Mesenchymal stem cell (in vitro differentiated cells and primary cell): ENCODE measurements at regions not wholly inside any gene's neighbourhood (a gene's known extent, or its start where the extent isn't known, plus 50 kb on each side); places are given as distances from the start of the nearest gene placed in this dataset.

Experiments
- DNase-seq: peaks from one replicate; pipeline ENCODE4 v3.0.0-alpha.2; 2013
- H2AFZ ChIP-seq: one replicate; pipeline ENCODE4 v1.6.1; 2013; ENCODE audit warnings: low read depth, mild to moderate bottlenecking, control low read depth, inconsistent platforms, low read length, moderate library complexity
- H2AK5ac ChIP-seq: 2 replicates; pipeline ENCODE4 v1.6.1; 2013; ENCODE audit warnings: low read length, moderate library complexity, mild to moderate bottlenecking, inconsistent platforms; ENCODE audit not compliant: severe bottlenecking
- H2BK120ac ChIP-seq: one replicate; pipeline ENCODE4 v1.6.1; 2013; ENCODE audit warnings: low read depth, mild to moderate bottlenecking, inconsistent platforms, low read length, moderate library complexity
- H2BK12ac ChIP-seq, 2 experiments: one replicate each; pipeline ENCODE4 v1.6.1; 2013; ENCODE audit warnings: inconsistent platforms in 2 of 2, low read length in 2 of 2, mild to moderate bottlenecking in 2 of 2, moderate library complexity in 2 of 2, control low read depth in 1 of 2
- H2BK15ac ChIP-seq: one replicate; pipeline ENCODE4 v1.6.1; 2013; ENCODE audit warnings: mild to moderate bottlenecking, low read depth, inconsistent platforms; ENCODE audit not compliant: poor library complexity, severe bottlenecking
- H2BK5ac ChIP-seq: 2 replicates; pipeline ENCODE4 v1.6.1; 2013; ENCODE audit warnings: low read depth, mild to moderate bottlenecking, low read length, control low read depth, inconsistent platforms; ENCODE audit not compliant: poor library complexity, severe bottlenecking
- H3K14ac ChIP-seq, 2 experiments: one replicate each; pipeline ENCODE4 v1.6.1; 2013; ENCODE audit warnings: inconsistent platforms in 2 of 2, low read length in 2 of 2, control low read depth in 1 of 2, mild to moderate bottlenecking in 1 of 2, moderate library complexity in 1 of 2
- H3K18ac ChIP-seq, 2 experiments: one replicate each; pipeline ENCODE4 v1.6.1; 2013; ENCODE audit warnings: inconsistent platforms in 2 of 2, low read length in 2 of 2, control low read depth in 1 of 2, low read depth in 1 of 2, mild to moderate bottlenecking in 1 of 2
- H3K23ac ChIP-seq, 2 experiments: one replicate each; pipeline ENCODE4 v1.6.1; 2013; ENCODE audit warnings: inconsistent platforms in 2 of 2, low read length in 2 of 2, mild to moderate bottlenecking in 2 of 2, moderate library complexity in 2 of 2, control low read depth in 1 of 2
- H3K27ac ChIP-seq: 2 replicates; pipeline ENCODE4 v1.5.1; 2013; ENCODE audit warnings: mild to moderate bottlenecking, moderate library complexity, low read length, control low read depth, inconsistent platforms; ENCODE audit not compliant: poor library complexity, severe bottlenecking
- H3K27me3 ChIP-seq, 2 experiments: 2 replicates each; pipeline versions ENCODE4 v1.6.1 to v1.7.0; 2013; ENCODE audit warnings: low read length in 2 of 2, mild to moderate bottlenecking in 2 of 2, moderate library complexity in 2 of 2, control low read depth in 1 of 2, inconsistent platforms in 1 of 2; ENCODE audit not compliant: control insufficient read depth in 1 of 2, insufficient read depth in 1 of 2
- H3K36me3 ChIP-seq, 2 experiments: 2 replicates each; pipeline versions ENCODE4 v1.6.1 to v1.7.0; 2013; ENCODE audit warnings: low read length in 2 of 2, control low read depth in 1 of 2, inconsistent platforms in 1 of 2, low read depth in 1 of 2, mild to moderate bottlenecking in 1 of 2; ENCODE audit not compliant: insufficient read depth in 2 of 2, control insufficient read depth in 1 of 2
- H3K4ac ChIP-seq, 2 experiments: one replicate each; pipeline ENCODE4 v1.6.1; 2013; ENCODE audit warnings: inconsistent platforms in 2 of 2, low read length in 2 of 2, mild to moderate bottlenecking in 2 of 2, moderate library complexity in 2 of 2, control low read depth in 1 of 2, low read depth in 1 of 2
- H3K4me1 ChIP-seq: 2 replicates; pipeline ENCODE4 v1.6.1; 2013; ENCODE audit warnings: low read depth, low read length, control low read depth; ENCODE audit not compliant: control insufficient read depth, insufficient read depth
- H3K4me2 ChIP-seq: 2 replicates; pipeline ENCODE4 v1.6.1; 2013; ENCODE audit warnings: low read length, mild to moderate bottlenecking, inconsistent platforms; ENCODE audit not compliant: poor library complexity, severe bottlenecking
- H3K4me3 ChIP-seq, 2 experiments: 2 replicates each; pipeline versions ENCODE4 v1.5.1 to v1.7.0; 2013; ENCODE audit warnings: low read length in 2 of 2, mild to moderate bottlenecking in 2 of 2, control low read depth in 1 of 2, low read depth in 1 of 2; ENCODE audit not compliant: insufficient read depth in 1 of 2
- H3K79me1 ChIP-seq: replicated peaks from 2 replicates; pipeline ENCODE4 v1.6.1; 2013; ENCODE audit warnings: mild to moderate bottlenecking, control low read depth, low read length, inconsistent platforms; ENCODE audit not compliant: poor library complexity, severe bottlenecking
- H3K9ac ChIP-seq: 2 replicates; pipeline ENCODE4 v1.7.0; 2013; ENCODE audit warnings: mild to moderate bottlenecking, low read length, moderate library complexity
- H3K9me3 ChIP-seq: 2 replicates; pipeline ENCODE4 v1.7.0; 2013; ENCODE audit warnings: mild to moderate bottlenecking, low read length; ENCODE audit not compliant: control insufficient read depth
- H4K8ac ChIP-seq: one replicate; pipeline ENCODE4 v1.6.1; 2013; ENCODE audit warnings: inconsistent platforms, mild to moderate bottlenecking, low read length, moderate library complexity
- H4K91ac ChIP-seq: one replicate; pipeline ENCODE4 v1.6.1; 2013; ENCODE audit warnings: mild to moderate bottlenecking, low read length, inconsistent platforms
- WGBS: methylation state at CpG from one replicate; pipeline ENCODE4 v1.1.7; 2013; ENCODE audit warnings: mixed read lengths; 5-methylcytosine and 5-hydroxymethylcytosine counted together

GRCh38 chr2:196555161-196555560, 84.4 kb upstream of the CCDC150 start:
- no peak overlapping the region for H2AFZ ChIP-seq
- DNase-seq = no peak
- H2BK120ac ChIP-seq = no peak overlapping the region
- H3K23ac ChIP-seq = no peak overlapping the region
- H2BK15ac ChIP-seq = no peak overlapping the region
- no peaks in the 10 kb centered on the region for H3K36me3 ChIP-seq
- 97% methylated on average over 3 of the region's 3 CpGs for WGBS
- no peak overlapping the region for H3K4ac ChIP-seq
- no peak overlapping the region for H4K91ac ChIP-seq
- H2BK5ac ChIP-seq = no peak overlapping the region
- no peak overlapping the region for H2AK5ac ChIP-seq
- no peaks in the 10 kb centered on the region for H3K27me3 ChIP-seq
- no peaks in the 10 kb centered on the region for H3K4me1 ChIP-seq
- no peak overlapping the region for H3K14ac ChIP-seq
- H3K27ac ChIP-seq = no peak overlapping the region
- no peak overlapping the region for H2BK12ac ChIP-seq
- no peak overlapping the region for H3K4me3 ChIP-seq
- no peaks in the 10 kb centered on the region for H3K79me1 ChIP-seq
- H3K9me3 ChIP-seq = no peaks in the 10 kb centered on the region
- no peak overlapping the region for H3K9ac ChIP-seq
- H3K18ac ChIP-seq = no peak overlapping the region
- no peak overlapping the region for H4K8ac ChIP-seq
- no peak overlapping the region for H3K4me2 ChIP-seq

DNA sequence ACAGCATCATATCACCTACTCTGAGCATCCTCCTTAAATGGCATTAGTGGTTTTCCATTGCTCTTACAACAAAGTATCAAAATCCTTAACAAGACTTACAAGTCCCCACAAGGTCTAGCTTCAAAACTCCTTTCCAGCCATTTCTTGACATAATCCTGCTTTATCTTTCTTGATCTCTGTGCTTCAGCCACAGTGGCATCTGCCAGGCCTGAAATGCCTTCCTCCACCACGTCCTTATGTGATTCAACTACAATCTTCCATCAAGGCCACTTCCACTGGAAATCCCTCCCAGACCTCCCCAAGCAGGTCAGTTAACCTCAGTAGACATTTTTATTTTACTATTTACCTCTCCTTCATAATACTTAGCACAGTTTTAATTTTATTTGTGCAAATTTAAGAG, 83.8 kb upstream of the CCDC150 start:
- H3K4ac ChIP-seq = no peak overlapping the region
- no peak overlapping the region for H3K4me3 ChIP-seq
- no peaks in the 10 kb centered on the region for H3K27me3 ChIP-seq
- no peak overlapping the region for H3K18ac ChIP-seq
- 78% methylated on average over 1 of the region's 1 CpG for WGBS
- no peaks in the 10 kb centered on the region for H3K36me3 ChIP-seq
- no peaks in the 10 kb centered on the region for H3K79me1 ChIP-seq
- H2AFZ ChIP-seq = no peak overlapping the region
- H3K4me2 ChIP-seq = no peak overlapping the region
- no peaks in the 10 kb centered on the region for H3K9me3 ChIP-seq
- H4K91ac ChIP-seq = no peak overlapping the region
- DNase-seq = no peak
- H2BK5ac ChIP-seq = no peak overlapping the region
- no peak overlapping the region for H3K27ac ChIP-seq
- no peak overlapping the region for H3K9ac ChIP-seq
- H2AK5ac ChIP-seq = no peak overlapping the region
- no peak overlapping the region for H2BK15ac ChIP-seq
- no peak overlapping the region for H3K23ac ChIP-seq
- H3K14ac ChIP-seq = no peak overlapping the region
- H2BK120ac ChIP-seq = no peak overlapping the region
- H2BK12ac ChIP-seq = no peak overlapping the region
- H4K8ac ChIP-seq = no peak overlapping the region
- H3K4me1 ChIP-seq = no peaks in the 10 kb centered on the region

- no peaks in the 10 kb centered on the region for H3K9me3 ChIP-seq
- H3K4me2 ChIP-seq = no peak overlapping the region
- WGBS = 92% methylated on average over 3 of the region's 3 CpGs
- no peak overlapping the region for H2BK15ac ChIP-seq
- no peaks in the 10 kb centered on the region for H3K36me3 ChIP-seq
- H3K27me3 ChIP-seq = no peaks in the 10 kb centered on the region
- H3K9ac ChIP-seq = no peak overlapping the region
- H2AFZ ChIP-seq = no peak overlapping the region
- H3K27ac ChIP-seq = no peak overlapping the region
- H4K8ac ChIP-seq = no peak overlapping the region
- no peak overlapping the region for H2AK5ac ChIP-seq
- no peak overlapping the region for H2BK12ac ChIP-seq
- DNase-seq = no peak
- H3K4me1 ChIP-seq = no peaks in the 10 kb centered on the region
- no peak overlapping the region for H3K18ac ChIP-seq
- H3K4me3 ChIP-seq = no peak overlapping the region
- no peak overlapping the region for H3K23ac ChIP-seq
- no peak overlapping the region for H3K4ac ChIP-seq
- H3K79me1 ChIP-seq = no peaks in the 10 kb centered on the region
- H4K91ac ChIP-seq = no peak overlapping the region
- H3K14ac ChIP-seq = no peak overlapping the region
- no peak overlapping the region for H2BK5ac ChIP-seq
- H2BK120ac ChIP-seq = no peak overlapping the region
These were observed 81.0 kb upstream of the CCDC150 start for GRCh38 chr2:196558497-196558896.

- Histone ChIP-seq H2BK15ac (no peak overlapping the region), H3K23ac (no peak overlapping the region), H3K79me1 (no peaks in the 10 kb centered on the region), H2AFZ (no peak overlapping the region), H3K14ac (no peak overlapping the region), H4K8ac (no peak overlapping the region), H3K27me3 (no peaks in the 10 kb centered on the region), H4K91ac (no peak overlapping the region), H3K27ac (no peak overlapping the region), H3K9me3 (no peaks in the 10 kb centered on the region), H2BK120ac (no peak overlapping the region), H3K4me2 (no peak overlapping the region), H2BK5ac (no peak overlapping the region), H3K36me3 (no peaks in the 10 kb centered on the region), H3K4me3 (no peak overlapping the region), H3K4me1 (no peaks in the 10 kb centered on the region), H2AK5ac (no peak overlapping the region), H3K9ac (no peak overlapping the region), H2BK12ac (no peak overlapping the region), H3K4ac (no peak overlapping the region), H3K18ac (no peak overlapping the region)
- no peak for DNase-seq
These were observed 75.6 kb upstream of the CCDC150 start for GRCh38 chr2:196563876-196564275.
